GF-D8 (cell line): ENCODE measurements at regions not wholly inside any gene's neighbourhood (a gene's known extent, or its start where the extent isn't known, plus 50 kb on each side); places are given as distances from the start of the nearest gene placed in this dataset.
"Not testable (repeated sequence)": the region's sequence is repeated elsewhere in the genome, so short reads cannot be mapped to it uniquely, and the experiment has no call there.

ENCODE experiments used
- DNase-seq: peaks from one replicate; lab custom pipeline; 2025; lab: John Stamatoyannopoulos, UW

DNA sequence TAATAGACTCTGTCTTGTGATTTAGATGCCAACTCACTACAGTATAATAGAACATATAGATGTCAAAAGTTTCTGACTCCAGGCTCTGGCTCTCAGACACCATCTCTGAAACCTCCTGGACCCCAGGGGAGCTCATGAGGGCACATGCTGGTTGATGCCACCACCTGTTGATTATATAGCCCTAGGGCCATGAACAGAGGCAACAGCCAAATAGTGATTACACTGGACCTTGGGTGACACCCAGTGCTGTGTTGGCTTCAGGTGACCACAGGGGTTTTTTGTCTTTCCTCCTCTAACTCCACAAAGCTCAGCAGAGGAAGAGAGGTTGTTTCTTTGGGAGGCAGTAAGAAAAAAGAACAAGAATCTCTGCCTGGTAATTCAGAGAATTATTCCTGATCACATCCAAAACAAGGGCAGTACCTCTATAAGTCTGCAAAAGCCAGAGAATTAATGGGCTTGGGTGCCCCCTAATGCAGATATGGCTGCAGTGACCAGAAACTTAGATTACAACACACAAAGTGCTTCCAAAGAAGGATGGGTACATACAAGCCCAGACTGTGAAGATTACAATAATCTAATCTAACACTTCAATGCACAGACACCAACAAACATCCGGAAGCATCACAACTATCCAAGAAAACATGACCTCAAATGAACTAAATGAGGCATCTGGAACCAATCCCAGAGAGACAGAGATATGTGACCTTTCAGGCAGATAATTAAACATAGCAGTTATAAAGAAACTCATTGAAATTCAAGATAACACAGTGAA is 1920.6 kb downstream of the ARAP2 start:
- DNase-seq: no peak

DNA sequence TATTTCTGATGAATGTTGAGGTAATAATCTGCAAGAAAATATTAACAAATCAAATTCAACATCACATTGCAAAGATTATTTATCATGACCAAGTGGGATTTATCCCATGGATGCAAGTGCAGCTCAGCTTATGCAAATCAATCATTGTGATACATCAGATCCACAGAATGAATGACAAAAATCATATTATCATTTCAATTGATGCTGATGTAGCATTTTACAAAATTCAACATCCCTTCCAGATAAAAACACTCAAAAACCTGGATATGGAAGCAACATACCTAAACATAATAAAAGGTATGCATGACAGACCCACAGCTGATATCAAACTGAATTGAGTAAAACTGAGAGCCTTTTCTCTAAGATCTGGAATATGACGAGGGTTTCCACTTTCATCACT is 1915.4 kb downstream of the ARAP2 start:
- no peak for DNase-seq

DNA sequence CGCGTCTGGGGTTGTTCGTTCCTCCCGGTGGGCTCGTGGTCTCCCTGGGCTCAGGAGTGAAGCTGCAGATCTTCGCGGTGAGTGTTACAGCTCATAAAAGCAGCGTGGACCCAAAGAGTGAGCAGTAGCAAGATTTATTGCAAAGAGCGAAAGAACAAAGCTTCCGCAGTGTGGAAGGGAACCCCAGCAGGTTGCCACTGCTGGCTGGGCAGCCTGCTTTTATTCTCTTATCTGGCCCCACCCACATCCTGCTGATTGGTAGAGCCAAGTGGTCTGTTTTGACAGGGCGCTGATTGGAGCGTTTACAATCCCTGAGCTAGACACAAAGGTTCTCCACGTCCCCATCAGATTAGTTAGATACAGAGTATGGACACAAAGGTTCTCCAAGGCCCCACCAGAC is 1909.2 kb downstream of the ARAP2 start:
- not testable (repeated sequence) for DNase-seq

DNA sequence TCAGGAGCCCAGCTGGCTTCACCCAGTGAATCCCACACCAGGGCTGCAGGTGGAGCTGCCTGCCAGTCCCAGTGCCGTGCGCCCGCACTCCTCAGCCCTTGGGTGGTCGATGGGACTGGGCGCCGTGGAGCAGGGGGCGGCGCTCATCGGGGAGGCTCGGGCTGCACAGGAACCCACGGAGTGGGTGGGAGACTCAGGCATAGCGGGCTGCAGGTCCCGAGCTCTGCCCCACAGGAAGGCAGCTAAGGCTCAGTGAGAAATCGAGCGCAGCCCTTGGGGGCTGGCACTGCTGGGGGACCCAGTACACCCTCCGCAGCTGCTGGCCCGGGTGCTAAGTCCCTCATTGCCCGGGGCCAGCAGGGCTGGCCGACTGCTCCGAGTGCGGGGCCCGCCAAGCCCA is 1908.8 kb downstream of the ARAP2 start:
- not testable (repeated sequence) for DNase-seq

DNA sequence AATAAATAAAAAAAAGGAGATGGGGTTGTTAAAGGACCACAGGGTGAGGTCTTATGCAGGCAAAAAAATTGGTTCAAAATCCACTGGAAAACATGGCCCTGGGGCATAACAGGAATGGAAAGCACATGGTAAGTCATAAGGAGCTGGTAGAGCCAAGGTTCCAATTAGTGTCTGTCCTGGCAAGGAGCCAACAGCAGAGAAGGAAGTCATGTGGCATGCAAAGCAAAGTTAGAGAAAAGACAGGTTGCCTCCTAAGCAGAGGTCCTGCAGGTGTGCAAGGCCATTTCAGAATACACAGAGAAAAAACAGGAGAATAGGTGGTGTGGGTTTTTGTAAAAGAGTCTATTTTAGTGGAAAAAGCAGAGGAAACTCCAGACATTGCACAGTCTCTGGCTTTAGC is 1881.7 kb downstream of the ARAP2 start:
- no peak for DNase-seq

DNA sequence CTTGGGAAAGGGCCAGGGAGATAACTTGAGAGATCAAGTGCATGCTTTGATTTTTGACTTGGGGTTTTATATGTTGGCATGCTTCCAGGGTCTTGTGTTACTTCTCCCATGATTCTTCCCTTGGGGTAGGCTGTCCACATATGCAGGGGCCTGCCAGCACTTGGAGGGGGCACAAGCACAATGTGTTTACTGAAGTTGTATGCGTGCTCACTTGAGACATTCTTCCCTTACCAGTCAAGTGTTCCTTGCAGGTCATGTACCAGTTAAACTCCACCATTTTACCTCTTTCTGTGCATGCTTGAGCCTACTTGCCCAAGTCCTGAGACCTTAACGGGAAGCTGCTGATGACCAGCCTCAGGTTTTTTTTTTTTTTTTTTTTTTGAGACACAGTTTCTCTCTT is 1880.5 kb downstream of the ARAP2 start:
- DNase-seq: no peak

DNA sequence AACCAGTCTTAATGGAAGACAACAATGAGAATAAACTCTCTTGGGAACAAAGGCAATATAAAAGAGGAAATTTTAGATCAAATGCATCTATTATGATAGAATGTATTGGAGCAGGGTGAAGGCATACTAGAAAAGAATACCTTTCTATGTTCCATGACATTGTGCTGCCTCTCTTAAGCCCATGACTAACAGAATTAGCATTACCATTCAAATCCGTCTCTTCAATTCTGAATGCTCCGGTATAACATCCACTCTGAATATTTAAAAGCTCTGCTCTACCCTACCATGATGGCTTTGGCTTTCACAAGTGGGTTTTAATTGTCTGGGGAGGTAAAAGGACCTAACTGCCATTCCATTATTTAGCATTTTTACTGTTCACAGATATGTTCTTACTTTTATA is 1878.4 kb downstream of the ARAP2 start:
- DNase-seq: no peak

DNA sequence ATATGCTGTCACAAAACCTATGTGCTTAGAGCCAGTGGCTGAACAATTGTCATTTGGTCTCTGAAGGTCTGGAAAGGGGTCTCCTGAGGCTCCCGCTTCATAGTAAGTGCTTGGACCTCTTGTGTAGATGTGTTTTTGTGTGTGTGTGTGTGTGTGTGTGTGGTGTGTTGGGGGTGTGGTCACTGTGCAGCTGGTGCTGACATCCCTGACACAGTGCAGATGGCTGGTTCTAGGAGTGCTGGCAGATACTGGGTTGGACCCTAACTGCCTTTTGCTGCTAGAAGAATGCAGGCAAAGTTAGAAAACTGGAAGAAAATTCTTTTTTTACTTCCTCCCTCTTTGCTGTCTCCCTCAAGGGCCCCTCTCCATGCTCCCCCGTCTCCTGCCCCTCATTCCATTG is 1872.6 kb downstream of the ARAP2 start:
- DNase-seq: no peak

DNA sequence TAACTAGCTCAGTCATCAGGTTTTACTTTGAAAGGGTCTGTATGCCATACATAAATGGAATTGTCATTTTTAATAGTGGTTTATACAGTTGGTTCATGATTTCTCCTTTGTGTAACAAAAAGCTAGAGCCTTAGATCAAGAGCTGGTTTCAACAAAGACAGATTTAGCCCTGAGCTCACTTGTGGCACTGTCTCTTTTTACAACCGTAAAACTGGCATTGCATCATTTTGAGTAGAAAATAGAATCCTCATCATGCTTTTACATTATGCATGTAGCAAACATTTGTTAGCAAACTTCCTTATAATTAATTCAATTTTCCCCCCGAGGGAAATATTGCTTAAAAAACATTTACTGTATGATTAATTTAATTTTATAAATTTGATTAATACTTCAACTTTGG is 1871.5 kb downstream of the ARAP2 start:
- no peak for DNase-seq

DNA sequence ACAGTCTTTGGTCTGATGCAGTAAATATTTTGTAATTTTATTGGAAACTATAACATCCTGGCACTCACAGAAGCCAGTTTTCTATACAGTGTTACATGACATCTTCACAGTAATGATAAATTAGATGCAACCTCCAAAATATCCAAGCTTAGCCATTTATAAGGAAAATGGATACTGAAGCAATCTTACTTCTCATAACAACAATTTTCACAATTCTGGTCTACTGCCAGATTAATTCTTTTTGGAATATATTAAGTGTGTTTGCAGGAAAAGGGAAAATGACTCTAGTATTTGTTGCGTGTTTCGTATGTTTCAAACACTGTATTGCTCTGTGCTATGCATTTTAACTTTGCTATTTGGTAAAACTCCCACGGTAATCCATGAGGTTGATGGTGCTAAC is 1870.9 kb downstream of the ARAP2 start:
- no peak for DNase-seq

DNA sequence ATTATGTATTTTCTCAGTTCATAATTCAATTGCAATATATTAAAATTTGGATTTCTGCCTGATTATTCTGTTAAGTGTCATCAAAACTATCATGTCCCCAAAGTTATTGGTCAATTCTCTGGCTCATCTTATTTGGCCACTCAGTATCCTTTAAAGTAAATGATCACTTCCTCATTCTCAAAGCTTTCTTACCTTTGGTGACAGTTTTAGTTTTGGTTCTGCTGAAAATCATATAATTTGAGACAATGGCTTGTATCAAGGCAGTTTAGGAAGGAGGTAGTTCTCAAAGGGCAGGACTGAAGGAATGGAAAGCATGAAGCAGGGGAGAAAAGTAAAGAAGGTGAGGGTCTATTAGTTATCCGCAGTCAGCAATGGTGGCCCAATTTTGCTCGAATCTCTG is 1832.1 kb downstream of the ARAP2 start:
- no peak for DNase-seq

DNA sequence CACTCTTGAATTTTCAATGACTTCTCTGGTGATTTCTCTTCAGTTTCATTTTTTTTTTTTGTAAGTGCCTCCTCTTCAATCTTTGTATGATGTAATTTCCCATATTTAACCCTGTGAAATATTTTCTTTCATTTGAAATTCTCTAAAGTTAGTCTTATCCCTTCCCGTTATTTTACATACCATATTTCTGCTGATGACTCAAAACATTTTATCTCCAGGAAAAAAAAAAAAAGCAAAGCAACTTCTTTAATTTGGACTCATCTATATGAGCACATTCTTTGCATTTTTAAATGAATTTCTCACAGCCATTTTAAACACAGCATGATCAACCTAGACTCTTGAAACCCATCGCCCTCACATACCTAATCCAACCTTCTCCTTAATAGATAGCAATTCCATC is 1831.4 kb downstream of the ARAP2 start:
- no peak for DNase-seq

DNA sequence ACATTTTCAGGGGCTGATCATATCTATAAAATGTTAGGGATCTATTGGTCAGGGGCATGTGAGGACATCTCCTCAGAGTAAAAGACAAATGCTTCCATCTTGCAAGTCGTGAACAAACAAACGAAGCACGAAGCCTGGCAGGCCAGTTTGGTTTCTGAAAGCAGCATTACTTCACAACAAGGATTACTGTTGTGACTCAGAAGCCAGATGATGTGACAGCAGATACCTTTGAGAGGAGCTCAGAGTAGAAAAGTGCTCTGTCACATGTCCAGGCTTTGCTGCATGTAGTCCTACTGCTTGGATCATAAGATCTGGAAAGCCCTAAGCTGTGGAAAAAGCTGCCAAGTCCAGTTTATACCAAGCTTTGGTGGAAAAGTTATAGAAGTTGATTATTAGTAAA is 1827.2 kb downstream of the ARAP2 start:
- no peak for DNase-seq

DNA sequence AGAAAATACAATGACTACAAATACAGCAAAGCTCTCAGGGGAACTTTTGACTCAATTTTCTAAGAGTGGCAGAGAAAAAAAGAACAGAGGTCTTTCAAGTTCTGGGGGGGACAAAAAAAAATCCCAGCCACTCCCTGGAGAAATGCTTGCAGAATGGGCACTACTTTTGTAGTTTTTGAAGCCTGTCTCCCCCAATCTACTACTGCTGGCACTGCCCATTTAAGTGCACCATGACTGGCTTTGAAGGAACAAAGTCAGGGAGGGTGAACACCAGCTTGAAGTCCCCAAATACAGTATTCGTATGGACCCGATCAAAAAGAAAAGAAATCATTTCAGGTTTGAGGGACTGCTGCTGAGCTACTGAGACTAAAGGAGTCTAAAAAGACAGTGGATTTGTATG is 1824.4 kb downstream of the ARAP2 start:
- DNase-seq: no peak

DNA sequence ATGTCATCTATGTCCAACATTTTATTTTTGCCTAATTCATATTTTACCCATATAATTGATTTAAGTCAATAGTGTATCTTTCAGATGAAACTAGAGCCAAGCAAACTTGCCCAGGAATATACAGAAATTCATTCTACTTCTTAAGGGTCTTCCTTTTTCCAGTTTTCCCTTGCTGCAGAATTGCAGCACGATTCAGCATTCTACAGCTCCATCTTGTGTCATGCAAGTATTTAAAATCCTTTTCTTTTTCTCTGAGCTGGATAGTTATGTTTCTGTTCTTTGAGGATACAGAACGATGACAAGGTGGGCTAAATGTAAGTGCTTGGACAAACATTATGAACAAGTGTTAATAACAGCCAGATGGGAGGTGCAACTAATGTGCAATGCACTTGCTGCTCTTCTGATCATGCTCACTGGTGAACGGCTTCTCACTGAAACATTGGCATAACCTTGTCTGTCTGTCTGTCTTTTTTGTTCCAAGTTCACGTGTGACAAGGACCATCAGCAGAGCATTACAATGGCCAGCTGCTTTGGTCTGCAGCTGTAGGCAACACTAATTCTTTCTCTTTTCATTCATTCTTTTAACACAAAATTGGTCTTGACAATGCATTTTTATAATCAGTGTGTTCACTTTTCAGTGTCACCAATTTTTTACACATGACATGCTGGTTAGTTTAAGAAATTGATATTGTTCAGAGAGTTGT is 1821.7 kb downstream of the ARAP2 start:
- DNase-seq: no peak

DNA sequence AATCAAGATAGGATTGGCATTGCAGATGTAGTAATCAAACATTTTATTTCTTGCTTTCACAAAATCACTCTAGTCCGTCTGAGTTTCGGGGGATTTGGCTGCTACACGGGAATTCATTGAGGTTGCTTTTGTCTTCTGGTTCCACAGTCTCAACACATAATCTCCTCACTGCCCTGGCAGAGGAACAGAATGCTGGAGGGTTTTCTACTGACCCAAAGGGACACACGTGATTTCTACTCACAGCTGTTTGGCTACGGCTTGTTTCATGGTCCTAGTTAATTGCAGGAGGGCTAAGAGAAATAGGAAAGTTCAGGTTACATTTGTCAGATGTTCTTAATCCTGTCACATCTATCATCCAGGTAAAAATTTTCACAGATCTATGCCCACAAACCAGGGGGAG is 1811.6 kb downstream of the ARAP2 start:
- DNase-seq: no peak

DNA sequence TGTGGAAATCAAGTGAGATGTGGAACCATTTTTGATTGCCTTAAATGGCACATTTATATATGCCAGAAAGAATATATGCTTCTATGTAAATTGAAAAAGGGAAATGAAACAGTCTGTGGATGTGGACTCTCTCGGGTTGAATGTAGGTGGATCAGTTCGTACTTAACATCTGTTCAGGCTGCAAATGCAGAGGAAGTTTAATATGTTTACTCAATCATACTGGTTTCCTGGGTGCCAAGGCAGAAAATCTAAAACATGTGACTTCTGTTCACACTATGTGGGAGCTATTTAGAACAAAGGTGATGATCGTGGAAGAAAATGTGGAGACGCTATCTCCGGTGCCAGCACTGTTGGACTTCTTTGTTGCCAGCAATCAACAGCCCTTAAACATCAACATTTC is 1809.9 kb downstream of the ARAP2 start:
- peak; percentile 35 for DNase-seq

DNA sequence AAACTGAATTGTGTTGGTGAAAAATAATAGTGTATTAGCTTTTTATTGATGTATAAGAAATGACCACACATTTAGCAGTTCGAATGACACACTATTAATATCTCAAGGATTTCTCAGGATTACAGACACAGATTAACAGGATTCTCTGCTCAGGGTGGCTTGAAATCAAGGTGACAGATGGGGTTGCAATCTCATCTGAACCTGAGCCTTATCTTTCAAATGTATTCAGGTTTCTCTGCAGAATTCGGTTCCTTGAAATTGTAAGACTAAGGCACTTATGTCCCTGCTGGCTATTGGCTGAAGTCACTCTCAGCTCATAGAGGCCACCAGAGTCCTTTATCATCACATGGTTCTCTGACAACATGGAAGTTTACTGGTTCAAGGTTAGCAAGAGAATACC is 1780.1 kb downstream of the ARAP2 start:
- no peak for DNase-seq

DNA sequence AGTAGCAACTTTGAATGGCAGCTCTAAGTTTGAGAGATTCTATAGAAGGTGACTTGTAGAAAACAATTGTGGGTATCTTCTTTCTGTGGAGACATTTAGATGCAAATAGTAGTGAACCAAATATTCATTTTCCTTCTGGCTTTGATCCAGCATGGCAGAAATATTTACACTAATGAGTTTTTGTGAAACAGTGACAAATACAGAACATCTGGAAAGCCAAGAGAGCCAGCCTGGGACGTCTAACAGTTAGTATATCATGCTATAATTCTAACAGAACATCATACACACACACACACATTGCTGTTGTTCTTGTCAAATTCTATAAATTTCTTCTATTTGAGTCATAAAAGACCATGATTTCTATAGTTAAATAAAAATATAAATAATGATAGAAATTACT is 1777.9 kb downstream of the ARAP2 start:
- DNase-seq: no peak

DNA sequence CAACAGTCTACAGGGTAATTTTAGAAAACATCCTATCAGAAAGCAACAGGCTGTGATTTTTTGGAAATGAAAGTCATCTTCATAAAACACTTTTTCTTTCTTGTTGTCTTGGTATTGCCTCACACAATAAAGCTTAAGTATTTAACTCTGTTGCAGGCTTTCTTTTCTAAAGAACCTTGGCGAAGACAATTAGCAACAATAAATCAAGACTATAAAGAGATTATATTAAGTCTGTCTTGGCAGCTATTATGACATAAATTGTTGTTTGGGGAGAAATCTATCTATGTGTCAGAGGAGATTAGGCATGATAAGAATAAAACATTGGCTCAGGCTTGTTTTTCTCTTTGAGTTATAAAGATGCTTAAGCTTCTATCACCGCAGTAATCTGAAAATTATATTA is 1774.8 kb downstream of the ARAP2 start:
- no peak for DNase-seq

DNA sequence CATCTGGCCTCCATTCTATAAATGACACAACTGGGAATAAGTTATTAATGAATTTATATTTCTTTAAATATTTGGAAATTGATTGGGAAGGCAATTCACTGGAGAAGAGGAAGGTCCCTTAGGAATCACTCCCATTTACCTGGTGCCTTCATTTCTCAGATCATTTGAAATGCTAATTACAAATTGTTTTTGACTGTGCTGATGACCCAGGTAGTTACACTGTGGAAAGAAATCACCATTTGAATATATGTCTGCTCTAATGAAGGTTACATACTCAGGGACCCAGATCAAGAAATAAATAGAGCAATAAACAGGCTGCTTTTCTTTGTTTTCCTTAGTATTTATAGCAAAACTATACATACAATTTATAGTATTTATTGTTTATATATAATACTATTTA is 1759.1 kb downstream of the ARAP2 start:
- DNase-seq: no peak

DNA sequence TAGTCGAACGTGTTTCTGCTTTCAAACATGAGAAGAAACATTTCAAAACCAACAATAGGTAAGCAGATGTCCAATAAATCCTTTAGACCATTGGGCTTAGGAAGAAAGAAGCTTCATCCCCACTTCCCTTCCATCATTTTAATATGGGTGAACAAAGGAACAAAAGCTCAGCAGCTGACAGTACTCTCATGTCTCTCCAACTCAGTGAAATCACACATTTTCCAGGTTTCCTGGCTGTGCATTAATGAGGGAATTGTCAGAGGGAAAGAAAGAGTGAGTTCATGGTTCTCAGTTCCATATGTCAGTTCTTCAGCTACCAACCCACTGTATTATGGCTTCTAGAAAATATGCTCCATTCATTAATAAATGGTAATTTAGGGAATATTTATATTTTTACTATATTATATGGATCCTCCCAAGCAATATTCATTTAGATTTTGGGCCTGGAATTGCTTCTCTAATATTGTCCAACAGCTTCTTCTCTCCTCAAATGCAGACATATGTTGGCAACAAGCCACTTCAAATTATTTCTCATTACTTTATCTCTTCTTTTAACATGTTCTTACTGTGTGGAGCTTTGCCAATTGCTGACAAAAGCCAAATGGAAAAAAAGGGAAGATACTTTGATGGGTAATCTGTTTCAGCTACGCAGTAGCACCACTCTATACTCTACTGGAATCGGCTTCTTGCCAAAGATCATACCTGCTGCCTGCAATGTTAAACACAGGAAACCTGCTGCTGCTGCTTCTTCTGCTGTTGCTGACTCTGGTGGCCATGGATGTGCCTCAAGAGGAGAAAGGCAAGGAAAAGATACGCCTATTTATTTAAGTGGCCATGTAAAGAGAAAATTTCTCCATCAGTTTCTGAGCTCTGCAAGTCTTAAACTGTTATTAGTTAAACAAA is 1757.6 kb downstream of the ARAP2 start:
- no peak for DNase-seq

DNA sequence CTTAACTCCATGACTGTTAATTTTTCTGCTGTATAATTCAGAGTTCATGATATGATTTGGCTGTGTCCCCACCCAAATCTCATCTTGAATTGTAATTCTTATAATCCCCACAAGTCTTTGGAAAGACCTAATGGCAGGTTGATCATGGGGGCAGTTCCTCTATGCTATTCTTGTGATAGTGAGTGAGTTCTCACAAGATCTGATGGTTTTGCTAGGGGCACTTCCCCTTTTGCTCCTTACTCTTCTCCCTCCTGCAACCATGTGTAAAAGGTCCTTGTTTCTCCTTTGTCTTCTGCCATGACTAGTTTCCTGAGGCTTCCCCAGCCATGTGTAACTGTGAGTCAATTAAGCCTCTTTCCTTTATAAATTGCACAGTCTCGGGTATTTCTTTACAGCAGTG is 1751.9 kb downstream of the ARAP2 start:
- no peak for DNase-seq
